ENCODE measurements at regions not wholly inside any gene's neighbourhood (a gene's known extent, or its start where the extent isn't known, plus 50 kb on each side); places are given as distances from the start of the nearest gene placed in this dataset.

- no peak for TF ChIP-seq POLR2A (IDR thresholded peaks at IDR 0.05; ENCODE audit: low read length)
- no peak for TF ChIP-seq GATA1 (IDR thresholded peaks at IDR 0.05; ENCODE audit: low read depth, low read length)
These were observed 1130.9 kb upstream of the PRKX start for GRCh38 chrX:4844376-4844775.

All from erythroblast (primary cell).